Hematopoietic multipotent progenitor cell (in vitro differentiated cells): ENCODE measurements at regions not wholly inside any gene's neighbourhood (a gene's known extent, or its start where the extent isn't known, plus 50 kb on each side); places are given as distances from the start of the nearest gene placed in this dataset.
"Not testable (repeated sequence)": the region's sequence is repeated elsewhere in the genome, so short reads cannot be mapped to it uniquely, and the experiment has no call there.

Experiments
- DNase-seq, 3 donors: peaks; one replicate each; pipeline ENCODE4 v3.0.0-alpha.2; 2011 to 2015; ENCODE audit warnings: low read depth in 2 of 3, low spot score in 2 of 3

- DNase-seq, result not testable (repeated sequence)
Measured at GRCh38 chr4:17436047-17436749, 75.7 kb downstream of the QDPR start.

GRCh38 chr4:17433827-17434226, 78.1 kb downstream of the QDPR start:
- DNase-seq, result no peak

- DNase-seq, result no peak
Measured at GRCh38 chr4:17427991-17428390, 83.9 kb downstream of the QDPR start.

- DNase-seq, result no peak
Measured at GRCh38 chr4:17426222-17426621, 85.7 kb downstream of the QDPR start.

GRCh38 chr4:17418010-17418409, 93.9 kb downstream of the QDPR start:
- no peak for DNase-seq

- no peak for DNase-seq
Measured at GRCh38 chr4:17414392-17414791, 97.5 kb downstream of the QDPR start.

- DNase-seq, result no peak
Measured at GRCh38 chr4:17400686-17401085, 111.2 kb downstream of the QDPR start.

GRCh38 chr4:17398805-17399204, 113.1 kb downstream of the QDPR start:
- no peak for DNase-seq

- DNase-seq, result no peak
Measured at GRCh38 chr4:17398035-17398434, 113.9 kb downstream of the QDPR start.

GRCh38 chr4:17397611-17398010, 114.3 kb downstream of the QDPR start:
- no peak for DNase-seq

GRCh38 chr4:17385403-17385802, 126.5 kb downstream of the QDPR start:
- DNase-seq, result peak in 2 of 3 donors; percentile 3 to 35

- DNase-seq, result no peak
Measured at GRCh38 chr4:17380347-17380746, 131.5 kb downstream of the QDPR start.

GRCh38 chr4:17376205-17376604, 135.7 kb downstream of the QDPR start:
- no peak for DNase-seq

GRCh38 chr4:17373666-17374065, 138.2 kb downstream of the QDPR start:
- no peak for DNase-seq

- no peak for DNase-seq
Measured at GRCh38 chr4:17370818-17371217, 141.1 kb downstream of the QDPR start.

GRCh38 chr4:17368408-17368807, 143.5 kb downstream of the QDPR start:
- DNase-seq, result no peak

GRCh38 chr4:17367201-17367600, 144.7 kb downstream of the QDPR start:
- DNase-seq, result no peak

GRCh38 chr4:17366496-17366895, 145.4 kb downstream of the QDPR start:
- DNase-seq, result no peak

- no peak for DNase-seq
Measured at GRCh38 chr4:17362430-17362829, 149.5 kb downstream of the QDPR start.

- DNase-seq, result no peak
Measured at GRCh38 chr4:17358241-17358640, 153.6 kb downstream of the QDPR start.

- DNase-seq, result no peak
Measured at GRCh38 chr4:17356926-17357325, 155.0 kb downstream of the QDPR start.

GRCh38 chr4:17352357-17352756, 159.5 kb downstream of the QDPR start:
- DNase-seq, result no peak

- peak; percentile 6 to 52 (median 22) for DNase-seq
Measured at GRCh38 chr4:17347445-17347844, 164.4 kb downstream of the QDPR start.
